ENCODE measurements at regions not wholly inside any gene's neighbourhood (a gene's known extent, or its start where the extent isn't known, plus 50 kb on each side); places are given as distances from the start of the nearest gene placed in this dataset.
"Not testable (repeated sequence)": the region's sequence is repeated elsewhere in the genome, so short reads cannot be mapped to it uniquely, and the experiment has no call there.

DNA sequence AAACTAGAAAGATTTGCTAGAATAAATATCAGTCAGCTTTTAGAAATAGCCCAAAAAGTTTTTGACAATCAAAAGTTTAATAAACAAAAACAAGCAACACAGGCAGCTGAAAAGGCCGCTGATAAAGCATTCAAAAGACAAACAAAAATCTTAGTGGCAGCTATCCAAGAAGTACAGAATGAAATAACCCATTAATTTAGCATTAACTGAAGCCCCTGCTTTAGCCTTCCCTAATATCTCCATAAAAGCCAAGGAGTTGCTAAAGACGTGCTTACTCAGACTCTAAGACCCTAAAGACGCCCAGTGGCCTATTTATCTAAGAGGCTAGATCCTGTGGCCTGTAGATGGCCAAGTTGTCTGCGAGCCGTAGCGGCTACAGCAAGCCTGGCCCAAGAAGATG lies 123.5 kb upstream of the DEFB108B start:
- not testable (repeated sequence) for H3K4me1 ChIP-seq (ENCODE audit: insufficient read depth, low read length); H3K36me3 ChIP-seq (ENCODE audit: insufficient read depth, low read length); H3K27ac ChIP-seq (ENCODE audit: low read length); H3K27me3 ChIP-seq (ENCODE audit: insufficient read depth, low read length, poor library complexity); H4K20me1 ChIP-seq (ENCODE audit: insufficient read depth, low read length); H3K4me2 ChIP-seq (ENCODE audit: insufficient read depth, low read length); H3K4me3 ChIP-seq (ENCODE audit: low read depth in 1 of 2, low read length in 2 of 2); H2AFZ ChIP-seq (ENCODE audit: low read depth, low read length); DNase-seq; H3K9me3 ChIP-seq (ENCODE audit: insufficient read depth, low read length, severe bottlenecking); H3K79me2 ChIP-seq (ENCODE audit: insufficient read depth, low read length); H3K9ac ChIP-seq (ENCODE audit: low read depth, low read length); ATAC-seq (ENCODE audit: insufficient read depth, low read depth)

DNA sequence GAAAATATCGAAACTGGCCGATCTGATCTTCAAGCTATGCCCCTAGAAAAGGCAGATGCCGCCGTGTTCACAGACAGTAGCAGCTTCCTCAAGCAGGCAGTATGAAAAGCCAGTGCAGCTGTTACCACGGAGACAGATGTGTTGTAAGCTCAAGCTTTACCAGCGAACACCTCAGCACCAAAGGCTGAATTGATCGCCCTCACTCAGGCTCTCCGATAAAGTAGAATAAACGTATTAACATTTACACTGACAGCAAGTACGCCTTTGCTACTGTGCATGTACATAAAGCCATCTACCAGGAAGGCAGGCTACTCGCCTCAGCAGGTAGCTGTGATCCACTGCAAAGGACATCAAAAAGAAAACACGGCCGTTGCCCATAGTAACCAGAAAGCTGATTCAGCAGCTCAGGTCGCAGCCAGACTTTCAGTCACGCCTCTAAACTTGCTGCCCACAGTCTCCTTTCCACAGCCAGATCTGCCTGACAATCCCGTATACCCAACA lies 122.8 kb upstream of the DEFB108B start:
- ATAC-seq (ENCODE audit: insufficient read depth, low read depth); DNase-seq; H3K27ac ChIP-seq (ENCODE audit: low read length); H2AFZ ChIP-seq (ENCODE audit: low read depth, low read length); H3K9me3 ChIP-seq (ENCODE audit: insufficient read depth, low read length, severe bottlenecking); H3K36me3 ChIP-seq (ENCODE audit: insufficient read depth, low read length); H3K79me2 ChIP-seq (ENCODE audit: insufficient read depth, low read length); H3K4me2 ChIP-seq (ENCODE audit: insufficient read depth, low read length); H3K9ac ChIP-seq (ENCODE audit: low read depth, low read length); H3K4me3 ChIP-seq (ENCODE audit: low read depth in 1 of 2, low read length in 2 of 2); H3K27me3 ChIP-seq (ENCODE audit: insufficient read depth, low read length, poor library complexity); H3K4me1 ChIP-seq (ENCODE audit: insufficient read depth, low read length); H4K20me1 ChIP-seq (ENCODE audit: insufficient read depth, low read length): not testable (repeated sequence)

GRCh38 chr11:71710701-71711385 lies 122.2 kb upstream of the DEFB108B start:
- not testable (repeated sequence) for H3K79me2 ChIP-seq (ENCODE audit: insufficient read depth, low read length); DNase-seq; ATAC-seq (ENCODE audit: insufficient read depth, low read depth); H2AFZ ChIP-seq (ENCODE audit: low read depth, low read length); H3K9ac ChIP-seq (ENCODE audit: low read depth, low read length); H3K4me1 ChIP-seq (ENCODE audit: insufficient read depth, low read length); H3K27ac ChIP-seq (ENCODE audit: low read length); H3K36me3 ChIP-seq (ENCODE audit: insufficient read depth, low read length); H3K9me3 ChIP-seq (ENCODE audit: insufficient read depth, low read length, severe bottlenecking); H3K4me3 ChIP-seq (ENCODE audit: low read depth in 1 of 2, low read length in 2 of 2); H3K27me3 ChIP-seq (ENCODE audit: insufficient read depth, low read length, poor library complexity); H4K20me1 ChIP-seq (ENCODE audit: insufficient read depth, low read length); H3K4me2 ChIP-seq (ENCODE audit: insufficient read depth, low read length)

DNA sequence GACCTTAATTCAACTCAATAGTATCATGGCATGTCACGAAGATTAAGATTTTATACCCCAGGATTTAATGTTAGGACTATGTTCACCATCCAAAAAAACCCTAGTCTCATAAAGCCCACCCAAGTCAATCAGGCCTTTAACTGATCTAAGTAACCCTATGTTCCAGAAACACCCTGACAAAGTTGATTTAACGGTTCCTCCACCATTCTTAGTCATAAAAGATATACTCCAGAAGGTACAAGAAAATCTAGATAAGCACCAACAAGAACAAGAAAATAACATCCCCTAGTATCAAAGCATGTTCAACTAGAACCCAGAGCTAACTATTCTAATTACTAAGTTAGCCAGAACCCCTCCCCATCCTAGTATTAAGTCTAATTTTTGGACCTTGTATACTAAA lies 120.7 kb upstream of the DEFB108B start:
- not testable (repeated sequence) for ATAC-seq (ENCODE audit: insufficient read depth, low read depth); H3K27ac ChIP-seq (ENCODE audit: low read length)

DNA sequence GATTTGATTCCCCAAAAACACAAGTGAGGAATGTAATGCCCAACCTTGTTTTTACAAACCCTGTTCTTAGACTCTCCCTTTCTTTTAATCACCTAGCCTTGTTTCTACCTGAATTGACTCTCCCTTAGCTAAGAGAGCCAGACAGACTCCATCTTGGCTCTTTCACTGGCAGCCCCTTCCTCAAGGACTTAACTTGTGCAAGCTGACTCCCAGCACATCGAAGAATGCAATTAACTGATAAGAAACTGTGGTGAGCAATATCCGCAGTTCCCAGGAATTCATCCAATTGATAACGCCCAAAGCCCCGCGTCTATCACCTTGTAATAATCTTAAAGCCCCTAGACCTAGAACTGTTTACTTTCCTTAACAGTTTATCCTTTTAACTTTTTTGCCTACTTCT lies 120.2 kb upstream of the DEFB108B start:
- H2AFZ ChIP-seq (ENCODE audit: low read depth, low read length); H3K9me3 ChIP-seq (ENCODE audit: insufficient read depth, low read length, severe bottlenecking); DNase-seq; H3K4me3 ChIP-seq (ENCODE audit: low read depth in 1 of 2, low read length in 2 of 2); H3K27me3 ChIP-seq (ENCODE audit: insufficient read depth, low read length, poor library complexity); H3K9ac ChIP-seq (ENCODE audit: low read depth, low read length); H4K20me1 ChIP-seq (ENCODE audit: insufficient read depth, low read length); ATAC-seq (ENCODE audit: insufficient read depth, low read depth); H3K79me2 ChIP-seq (ENCODE audit: insufficient read depth, low read length); H3K27ac ChIP-seq (ENCODE audit: low read length); H3K4me1 ChIP-seq (ENCODE audit: insufficient read depth, low read length); H3K36me3 ChIP-seq (ENCODE audit: insufficient read depth, low read length); H3K4me2 ChIP-seq (ENCODE audit: insufficient read depth, low read length): not testable (repeated sequence)

More for the DNA sequence above, 120.7 kb upstream of the DEFB108B start:
- H3K27me3 ChIP-seq (ENCODE audit: insufficient read depth, low read length, poor library complexity); H3K4me1 ChIP-seq (ENCODE audit: insufficient read depth, low read length); DNase-seq; H2AFZ ChIP-seq (ENCODE audit: low read depth, low read length); H3K79me2 ChIP-seq (ENCODE audit: insufficient read depth, low read length); H3K4me2 ChIP-seq (ENCODE audit: insufficient read depth, low read length); H3K9ac ChIP-seq (ENCODE audit: low read depth, low read length); H3K9me3 ChIP-seq (ENCODE audit: insufficient read depth, low read length, severe bottlenecking); H4K20me1 ChIP-seq (ENCODE audit: insufficient read depth, low read length); H3K4me3 ChIP-seq (ENCODE audit: low read depth in 1 of 2, low read length in 2 of 2); H3K36me3 ChIP-seq (ENCODE audit: insufficient read depth, low read length): not testable (repeated sequence)

- not testable (repeated sequence) for DNase-seq; H2AFZ ChIP-seq (ENCODE audit: low read depth, low read length); H3K9ac ChIP-seq (ENCODE audit: low read depth, low read length)
Measured at GRCh38 chr11:71714510-71714909, 118.5 kb upstream of the DEFB108B start.

GRCh38 chr11:71721840-71722239 lies 111.2 kb upstream of the DEFB108B start:
- not testable (repeated sequence) for H3K27ac ChIP-seq (ENCODE audit: low read length); H3K4me3 ChIP-seq (ENCODE audit: low read depth in 1 of 2, low read length in 2 of 2); H3K27me3 ChIP-seq (ENCODE audit: insufficient read depth, low read length, poor library complexity); H3K4me1 ChIP-seq (ENCODE audit: insufficient read depth, low read length); H2AFZ ChIP-seq (ENCODE audit: low read depth, low read length); H3K9me3 ChIP-seq (ENCODE audit: insufficient read depth, low read length, severe bottlenecking); DNase-seq; H4K20me1 ChIP-seq (ENCODE audit: insufficient read depth, low read length); ATAC-seq (ENCODE audit: insufficient read depth, low read depth); H3K36me3 ChIP-seq (ENCODE audit: insufficient read depth, low read length); H3K4me2 ChIP-seq (ENCODE audit: insufficient read depth, low read length); H3K9ac ChIP-seq (ENCODE audit: low read depth, low read length); H3K79me2 ChIP-seq (ENCODE audit: insufficient read depth, low read length)

More at GRCh38 chr11:71714510-71714909, 118.5 kb upstream of the DEFB108B start:
- ATAC-seq (ENCODE audit: insufficient read depth, low read depth); H3K4me2 ChIP-seq (ENCODE audit: insufficient read depth, low read length); H4K20me1 ChIP-seq (ENCODE audit: insufficient read depth, low read length); H3K27ac ChIP-seq (ENCODE audit: low read length); H3K4me3 ChIP-seq (ENCODE audit: low read depth in 1 of 2, low read length in 2 of 2); H3K9me3 ChIP-seq (ENCODE audit: insufficient read depth, low read length, severe bottlenecking); H3K27me3 ChIP-seq (ENCODE audit: insufficient read depth, low read length, poor library complexity); H3K4me1 ChIP-seq (ENCODE audit: insufficient read depth, low read length); H3K36me3 ChIP-seq (ENCODE audit: insufficient read depth, low read length); H3K79me2 ChIP-seq (ENCODE audit: insufficient read depth, low read length): not testable (repeated sequence)

DNA sequence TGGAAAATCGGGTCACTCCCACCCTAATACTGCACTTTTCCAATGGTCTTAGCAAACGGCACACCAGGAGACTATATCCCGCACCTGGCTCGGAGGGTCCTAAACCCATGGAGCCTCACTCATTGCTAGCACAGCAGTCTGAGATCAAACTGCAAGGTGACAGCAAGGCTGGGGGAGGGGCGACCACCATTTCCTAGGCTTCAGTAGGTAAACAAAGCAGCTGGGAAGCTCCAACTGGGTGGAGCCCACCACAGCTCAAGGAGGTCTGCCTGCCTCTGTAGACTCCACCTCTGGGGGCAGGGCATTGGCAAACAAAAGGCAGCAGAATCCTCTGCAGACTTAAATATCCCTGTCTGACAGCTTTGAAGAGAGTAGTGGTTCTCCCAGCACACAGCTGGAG lies 109.0 kb upstream of the DEFB108B start:
- not testable (repeated sequence) for H3K27me3 ChIP-seq (ENCODE audit: insufficient read depth, low read length, poor library complexity); H3K27ac ChIP-seq (ENCODE audit: low read length); H3K79me2 ChIP-seq (ENCODE audit: insufficient read depth, low read length); H3K4me3 ChIP-seq (ENCODE audit: low read depth in 1 of 2, low read length in 2 of 2); ATAC-seq (ENCODE audit: insufficient read depth, low read depth); H4K20me1 ChIP-seq (ENCODE audit: insufficient read depth, low read length); H3K9ac ChIP-seq (ENCODE audit: low read depth, low read length); H3K4me1 ChIP-seq (ENCODE audit: insufficient read depth, low read length); H3K4me2 ChIP-seq (ENCODE audit: insufficient read depth, low read length); H3K9me3 ChIP-seq (ENCODE audit: insufficient read depth, low read length, severe bottlenecking); H2AFZ ChIP-seq (ENCODE audit: low read depth, low read length); H3K36me3 ChIP-seq (ENCODE audit: insufficient read depth, low read length)
- DNase-seq = peak; percentile 7

Data from DND-41 (cell line).